Activated naive CD8-positive, alpha-beta T cell treated with anti-CD3 and anti-CD28 coated beads, Interleukin-2, amount 50 U/mL, for 24 hours (primary cell): ENCODE measurements at regions not wholly inside any gene's neighbourhood (a gene's known extent, or its start where the extent isn't known, plus 50 kb on each side); places are given as distances from the start of the nearest gene placed in this dataset.
"Not testable (repeated sequence)": the region's sequence is repeated elsewhere in the genome, so short reads cannot be mapped to it uniquely, and the experiment has no call there.

Source experiments
- ATAC-seq: fragments of 150-1000 bp; cut with Tn5 transposase; one replicate; pipeline ENCODE4 v1.10.0; 2021
- DNase-seq: peaks from one replicate; pipeline ENCODE4 v3.0.0; 2021
- H3K27ac Mint-ChIP-seq: one replicate; pipeline ENCODE4 v1.8.0; 2021; ENCODE audit warnings: mild to moderate bottlenecking, mixed read lengths
- H3K27me3 Mint-ChIP-seq: one replicate; pipeline ENCODE4 v1.8.0; 2021; ENCODE audit warnings: mixed read lengths
- H3K36me3 Mint-ChIP-seq: one replicate; pipeline ENCODE4 v1.8.0; 2021; ENCODE audit warnings: low read depth, mixed read lengths
- H3K4me1 Mint-ChIP-seq: one replicate; pipeline ENCODE4 v1.8.0; 2021; ENCODE audit warnings: mixed read lengths
- H3K4me3 Mint-ChIP-seq: one replicate; pipeline ENCODE4 v1.8.0; 2021; ENCODE audit warnings: mild to moderate bottlenecking, moderate library complexity, mixed read lengths
- H3K9me3 Mint-ChIP-seq: one replicate; pipeline ENCODE4 v1.8.0; 2021; ENCODE audit warnings: mixed read lengths

GRCh38 chr2:234710066-234710465 is 213.2 kb upstream of the ARL4C start:
- peaks cover 25% of the 10 kb centered on the region for H3K27me3 Mint-ChIP-seq
- H3K4me3 Mint-ChIP-seq: no peak overlapping the region
- no peak for ATAC-seq
- no peak overlapping the region for H3K27ac Mint-ChIP-seq
- no peak for DNase-seq
- H3K36me3 Mint-ChIP-seq: no peaks in the 10 kb centered on the region
- H3K9me3 Mint-ChIP-seq: no peaks in the 10 kb centered on the region
- H3K4me1 Mint-ChIP-seq: peaks cover 4% of the 10 kb centered on the region

GRCh38 chr2:234708717-234709116 is 211.8 kb upstream of the ARL4C start:
- peaks cover 28% of the 10 kb centered on the region for H3K27me3 Mint-ChIP-seq
- H3K9me3 Mint-ChIP-seq: no peaks in the 10 kb centered on the region
- H3K4me1 Mint-ChIP-seq: peaks cover 8% of the 10 kb centered on the region
- ATAC-seq (no peak), DNase-seq (no peak)
- H3K27ac Mint-ChIP-seq: no peak overlapping the region
- no peaks in the 10 kb centered on the region for H3K36me3 Mint-ChIP-seq
- H3K4me3 Mint-ChIP-seq: no peak overlapping the region

GRCh38 chr2:234708091-234708683 is 211.3 kb upstream of the ARL4C start:
- Mint-ChIP-seq H3K36me3 (no peaks in the 10 kb centered on the region), H3K4me1 (peaks cover 8% of the 10 kb centered on the region), H3K4me3 (no peak overlapping the region), H3K9me3 (no peaks in the 10 kb centered on the region), H3K27ac (no peak overlapping the region), H3K27me3 (peaks cover 28% of the 10 kb centered on the region)
- DNase-seq (no peak), ATAC-seq (no peak)

- DNase-seq: no peak
- Mint-ChIP-seq H3K4me1 (peaks cover 8% of the 10 kb centered on the region), H3K27me3 (peaks cover 29% of the 10 kb centered on the region), H3K27ac (no peak overlapping the region), H3K36me3 (no peaks in the 10 kb centered on the region), H3K4me3 (no peak overlapping the region), H3K9me3 (no peaks in the 10 kb centered on the region)
- no peak for ATAC-seq
Measured at GRCh38 chr2:234706086-234706485, 209.2 kb upstream of the ARL4C start.

GRCh38 chr2:234705108-234705507 is 208.2 kb upstream of the ARL4C start:
- DNase-seq (peak; percentile 23), ATAC-seq (peak; percentile 91)
- Mint-ChIP-seq H3K36me3 (no peaks in the 10 kb centered on the region), H3K9me3 (no peaks in the 10 kb centered on the region), H3K27ac (peak overlapping the region; percentile 65), H3K4me3 (no peak overlapping the region), H3K27me3 (peaks cover 23% of the 10 kb centered on the region), H3K4me1 (peaks cover 8% of the 10 kb centered on the region)

- Mint-ChIP-seq H3K27ac (no peak overlapping the region), H3K36me3 (no peaks in the 10 kb centered on the region), H3K4me1 (peaks cover 8% of the 10 kb centered on the region), H3K9me3 (peaks cover 4% of the 10 kb centered on the region), H3K4me3 (no peak overlapping the region), H3K27me3 (peaks cover 16% of the 10 kb centered on the region)
- ATAC-seq (no peak), DNase-seq (no peak)
Measured at GRCh38 chr2:234703258-234703657, 206.4 kb upstream of the ARL4C start.

- DNase-seq: no peak
- Mint-ChIP-seq H3K36me3 (no peaks in the 10 kb centered on the region), H3K27me3 (peaks cover 14% of the 10 kb centered on the region), H3K27ac (no peak overlapping the region), H3K9me3 (peaks cover 7% of the 10 kb centered on the region), H3K4me1 (peaks cover 8% of the 10 kb centered on the region), H3K4me3 (no peak overlapping the region)
- no peak for ATAC-seq
Measured at GRCh38 chr2:234702731-234703225, 205.9 kb upstream of the ARL4C start.

- Mint-ChIP-seq H3K27ac (no peak overlapping the region), H3K36me3 (no peaks in the 10 kb centered on the region), H3K27me3 (peaks cover 14% of the 10 kb centered on the region), H3K4me3 (no peak overlapping the region), H3K4me1 (peaks cover 8% of the 10 kb centered on the region), H3K9me3 (peaks cover 12% of the 10 kb centered on the region)
- ATAC-seq (no peak), DNase-seq (no peak)
Measured at GRCh38 chr2:234701841-234702240, 205.0 kb upstream of the ARL4C start.

- no peak for ATAC-seq
- H3K4me1 Mint-ChIP-seq: peaks cover 8% of the 10 kb centered on the region
- no peak overlapping the region for H3K4me3 Mint-ChIP-seq
Measured at GRCh38 chr2:234701421-234701820, 204.5 kb upstream of the ARL4C start.

GRCh38 chr2:234699456-234699855 is 202.6 kb upstream of the ARL4C start:
- peak; percentile 15 for ATAC-seq
- no peak for DNase-seq
- H3K4me3 Mint-ChIP-seq: no peak overlapping the region
- peaks cover 24% of the 10 kb centered on the region for H3K9me3 Mint-ChIP-seq
- H3K27me3 Mint-ChIP-seq: peaks cover 12% of the 10 kb centered on the region
- H3K36me3 Mint-ChIP-seq: no peaks in the 10 kb centered on the region
- peaks cover 4% of the 10 kb centered on the region for H3K4me1 Mint-ChIP-seq
- no peak overlapping the region for H3K27ac Mint-ChIP-seq

More at GRCh38 chr2:234701421-234701820, 204.5 kb upstream of the ARL4C start:
- no peaks in the 10 kb centered on the region for H3K36me3 Mint-ChIP-seq
- H3K27ac Mint-ChIP-seq: no peak overlapping the region
- H3K27me3 Mint-ChIP-seq: peaks cover 14% of the 10 kb centered on the region
- H3K9me3 Mint-ChIP-seq: peaks cover 15% of the 10 kb centered on the region
- DNase-seq: no peak

- not testable (repeated sequence) for ATAC-seq, DNase-seq, H3K36me3 Mint-ChIP-seq, H3K27ac Mint-ChIP-seq, H3K4me3 Mint-ChIP-seq
- Mint-ChIP-seq H3K27me3 (peaks cover 10% of the 10 kb centered on the region), H3K9me3 (peaks cover 24% of the 10 kb centered on the region), H3K4me1 (peaks cover 16% of the 10 kb centered on the region)
Measured at GRCh38 chr2:234697300-234697876, 200.5 kb upstream of the ARL4C start.

GRCh38 chr2:234695981-234696380 is 199.1 kb upstream of the ARL4C start:
- Mint-ChIP-seq H3K4me1 (peaks cover 16% of the 10 kb centered on the region), H3K4me3 (no peak overlapping the region), H3K27ac (no peak overlapping the region), H3K36me3 (no peaks in the 10 kb centered on the region), H3K9me3 (peaks cover 24% of the 10 kb centered on the region), H3K27me3 (peaks cover 9% of the 10 kb centered on the region)
- ATAC-seq: no peak
- no peak for DNase-seq

- Mint-ChIP-seq H3K27me3 (peaks cover 13% of the 10 kb centered on the region), H3K9me3 (peaks cover 24% of the 10 kb centered on the region), H3K4me3 (no peak overlapping the region), H3K27ac (peak overlapping the region; percentile 39), H3K36me3 (no peaks in the 10 kb centered on the region), H3K4me1 (peaks cover 16% of the 10 kb centered on the region)
- DNase-seq (peak; percentile 3), ATAC-seq (peak; percentile 79)
Measured at GRCh38 chr2:234694244-234695013, 197.5 kb upstream of the ARL4C start.

- not testable (repeated sequence) for H3K4me3 Mint-ChIP-seq, DNase-seq, H3K27ac Mint-ChIP-seq, H3K36me3 Mint-ChIP-seq, ATAC-seq
- H3K27me3 Mint-ChIP-seq: peaks cover 13% of the 10 kb centered on the region
- H3K9me3 Mint-ChIP-seq: peaks cover 24% of the 10 kb centered on the region
- peaks cover 16% of the 10 kb centered on the region for H3K4me1 Mint-ChIP-seq
Measured at GRCh38 chr2:234693681-234694190, 196.9 kb upstream of the ARL4C start.

- DNase-seq, H3K27ac Mint-ChIP-seq, H3K4me3 Mint-ChIP-seq, ATAC-seq, H3K36me3 Mint-ChIP-seq: not testable (repeated sequence)
- Mint-ChIP-seq H3K4me1 (peaks cover 16% of the 10 kb centered on the region), H3K27me3 (peaks cover 13% of the 10 kb centered on the region), H3K9me3 (peaks cover 20% of the 10 kb centered on the region)
Measured at GRCh38 chr2:234693191-234693590, 196.3 kb upstream of the ARL4C start.
